Fibroblast of upper back skin (primary cell): ENCODE measurements at regions not wholly inside any gene's neighbourhood (a gene's known extent, or its start where the extent isn't known, plus 50 kb on each side); places are given as distances from the start of the nearest gene placed in this dataset.
A peak's percentile ranks its signal among the peaks of the same experiment; 100 is the strongest.
"Not testable (repeated sequence)": the region's sequence is repeated elsewhere in the genome, so short reads cannot be mapped to it uniquely, and the experiment has no call there.

ENCODE experiments used
- DNase-seq: peaks from one replicate; pipeline ENCODE4 v3.0.0-alpha.2; 2013

DNA sequence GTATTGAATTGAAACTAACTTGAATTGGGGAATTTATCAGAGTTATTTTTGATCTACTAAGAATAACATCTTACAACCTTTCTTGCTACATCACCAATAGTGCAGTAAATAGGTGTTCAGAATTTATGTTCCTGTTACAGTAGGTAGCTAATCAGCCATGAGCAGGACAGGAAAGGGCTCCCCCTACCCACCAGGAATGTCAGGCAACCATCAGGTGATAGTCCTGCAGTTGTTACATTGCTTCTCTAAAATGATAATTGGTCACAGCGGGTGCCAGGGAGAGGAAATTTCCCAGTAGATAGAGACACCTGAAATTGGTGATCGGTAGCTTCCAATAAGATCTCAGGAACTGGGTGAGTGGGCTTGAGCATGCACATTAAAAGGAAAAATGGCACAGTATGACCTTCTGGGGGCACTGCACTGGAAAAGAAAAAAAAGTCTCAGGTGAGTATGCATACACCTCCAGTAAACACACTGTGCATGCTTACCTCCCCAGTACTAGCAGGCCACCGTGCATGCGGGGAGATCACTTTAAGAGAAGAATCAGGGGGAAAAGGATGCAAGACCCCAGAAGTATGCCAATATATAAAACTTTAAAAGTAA lies 1092.0 kb upstream of the LRRTM1 start:
- no peak for DNase-seq

DNA sequence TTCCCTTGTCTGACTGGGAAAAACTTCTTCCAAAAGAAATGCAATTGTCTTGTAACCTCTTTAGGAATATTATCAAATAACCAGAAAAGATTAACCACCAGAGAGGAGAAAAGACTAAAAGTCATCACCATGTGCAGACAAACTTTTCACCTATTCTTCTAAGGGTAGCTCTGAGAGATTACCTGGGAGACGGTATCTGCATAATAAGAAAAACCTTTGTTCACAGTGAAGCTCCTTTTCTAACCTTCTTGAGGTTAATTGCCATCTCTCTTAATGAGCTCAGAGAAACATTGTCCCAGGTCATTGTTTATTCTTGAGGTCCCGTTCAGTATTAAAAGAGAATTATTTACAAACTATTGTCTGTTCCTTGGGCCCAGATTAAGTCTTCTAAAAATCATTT lies 1091.2 kb upstream of the LRRTM1 start:
- no peak for DNase-seq

DNA sequence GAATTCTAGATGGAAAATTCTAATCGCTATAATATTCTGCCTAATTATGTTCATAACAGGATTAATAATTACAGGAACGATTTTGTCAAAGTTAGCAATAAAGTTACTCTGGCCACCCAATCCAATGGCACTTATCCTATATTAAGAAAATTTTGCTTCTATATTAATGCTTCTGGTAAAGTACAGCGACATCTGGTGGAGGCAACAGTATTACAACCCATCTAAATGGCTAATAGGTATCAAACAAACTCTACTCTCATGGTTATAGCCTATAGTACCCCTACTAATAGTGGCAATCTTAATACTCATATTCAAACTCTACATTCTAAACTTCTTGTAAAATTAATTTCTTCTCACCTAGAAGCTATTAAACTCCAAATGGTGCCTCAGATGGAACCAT lies 1084.7 kb upstream of the LRRTM1 start:
- no peak for DNase-seq

DNA sequence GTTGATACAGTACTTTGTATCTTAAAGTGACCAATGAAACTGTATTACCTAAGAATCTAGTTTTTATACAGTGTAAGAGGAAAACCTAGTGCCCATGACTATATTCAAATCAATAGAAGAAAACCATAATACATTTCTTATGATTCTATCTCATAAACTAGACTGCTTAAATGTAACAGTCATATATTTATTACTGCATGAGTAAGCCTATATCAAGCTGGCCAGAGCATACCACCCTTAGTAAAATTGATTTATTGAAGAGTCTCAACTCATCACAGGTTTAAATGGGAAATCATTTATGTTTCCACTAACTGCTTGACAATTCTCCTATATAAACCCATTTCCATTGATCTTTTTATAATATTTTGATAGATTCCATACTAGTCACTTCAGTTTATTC lies 1059.2 kb upstream of the LRRTM1 start:
- DNase-seq: no peak

DNA sequence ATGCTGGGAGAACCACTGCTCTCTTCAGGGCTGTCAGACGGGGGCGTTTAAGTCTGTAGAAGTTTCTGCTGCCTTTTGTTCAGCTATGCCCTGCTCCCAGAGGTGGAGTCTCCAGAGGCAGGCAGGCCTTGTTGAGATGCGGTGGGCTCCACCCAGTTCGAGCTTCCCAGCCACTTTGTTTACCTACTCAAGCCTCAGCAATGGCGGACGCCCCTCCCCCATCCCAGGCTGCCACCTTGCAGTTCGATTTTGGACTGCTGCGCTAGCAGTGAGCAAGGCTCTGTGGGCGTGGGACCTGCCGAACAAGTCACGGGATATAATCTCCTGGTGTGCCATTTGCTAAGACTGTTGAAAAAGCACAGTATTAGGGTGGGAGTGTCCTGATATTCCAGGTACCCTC lies 1057.9 kb upstream of the LRRTM1 start:
- not testable (repeated sequence) for DNase-seq

DNA sequence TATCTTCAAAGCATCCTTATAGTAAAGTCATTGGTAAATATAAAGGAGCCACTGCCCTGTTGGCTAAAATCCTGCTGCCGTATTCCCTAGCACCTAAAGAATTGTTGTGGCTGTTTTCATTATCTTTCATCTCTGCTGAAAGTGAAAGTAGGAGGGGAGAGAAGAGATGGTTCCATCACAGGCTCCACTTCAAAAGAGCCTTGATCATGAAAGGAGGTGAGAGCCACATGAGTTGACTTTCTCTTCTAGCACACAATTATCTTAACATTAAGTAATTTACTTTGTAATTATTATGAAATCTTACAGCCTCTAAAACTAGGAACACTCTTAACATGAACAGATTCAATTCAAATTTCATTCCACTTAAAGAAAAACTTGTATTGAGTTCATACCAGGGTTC lies 1050.9 kb upstream of the LRRTM1 start:
- DNase-seq: no peak

DNA sequence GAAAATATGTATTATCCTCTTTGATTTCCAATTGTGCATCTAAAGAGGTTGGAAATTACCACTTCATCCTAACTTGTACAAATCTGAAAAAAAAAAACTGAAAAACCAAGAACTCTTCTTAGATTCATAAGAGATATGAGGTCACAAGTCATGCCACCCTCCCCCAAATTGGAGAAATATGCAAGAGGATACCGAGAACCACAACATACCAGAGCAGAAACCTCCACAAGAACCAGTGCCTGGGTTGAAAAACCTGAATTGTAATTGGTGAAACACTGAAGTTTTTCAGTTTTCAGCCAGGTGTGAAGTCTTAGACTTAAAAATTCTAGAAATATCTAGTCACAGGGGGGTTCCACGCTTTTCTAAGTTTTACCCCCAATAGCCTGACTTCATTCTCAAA lies 1029.5 kb upstream of the LRRTM1 start:
- DNase-seq: no peak

DNA sequence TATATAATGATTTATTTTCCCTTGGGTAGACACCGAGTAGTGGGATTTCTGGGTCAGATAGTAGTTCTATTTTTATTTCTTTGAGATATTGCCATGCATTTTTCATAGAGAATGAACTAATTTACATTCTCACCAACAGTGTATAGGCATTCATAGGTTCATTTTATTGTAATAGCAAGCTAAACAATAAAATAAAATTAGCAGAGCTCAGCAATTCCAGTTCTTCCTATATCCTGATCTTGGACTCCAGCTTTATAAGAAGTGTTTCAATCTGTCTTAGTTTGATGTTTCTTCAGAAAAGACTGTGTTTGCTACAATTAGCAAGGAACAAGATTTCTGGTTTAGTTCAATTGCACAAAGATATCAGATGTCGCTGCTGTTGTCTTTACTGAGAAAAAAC lies 1024.4 kb upstream of the LRRTM1 start:
- DNase-seq: no peak

DNA sequence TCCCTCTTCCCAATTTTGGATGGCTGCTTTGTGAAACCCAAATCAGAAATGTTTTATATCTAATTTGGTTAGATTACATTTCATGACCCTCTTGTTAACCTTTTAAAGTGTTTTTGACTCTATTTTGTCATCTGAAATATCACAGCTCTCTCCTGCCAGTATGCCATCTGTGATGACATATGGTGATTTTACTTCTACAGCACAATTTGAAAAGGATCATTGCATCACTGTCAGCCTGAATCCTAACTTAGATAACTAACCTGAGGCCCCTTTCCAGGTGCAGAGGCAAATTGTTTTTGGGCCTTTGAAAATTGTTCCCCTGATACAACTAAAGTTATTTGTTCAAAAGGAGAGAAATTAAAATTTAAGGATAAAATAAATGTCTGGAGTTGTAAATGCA lies 1023.4 kb upstream of the LRRTM1 start:
- no peak for DNase-seq

DNA sequence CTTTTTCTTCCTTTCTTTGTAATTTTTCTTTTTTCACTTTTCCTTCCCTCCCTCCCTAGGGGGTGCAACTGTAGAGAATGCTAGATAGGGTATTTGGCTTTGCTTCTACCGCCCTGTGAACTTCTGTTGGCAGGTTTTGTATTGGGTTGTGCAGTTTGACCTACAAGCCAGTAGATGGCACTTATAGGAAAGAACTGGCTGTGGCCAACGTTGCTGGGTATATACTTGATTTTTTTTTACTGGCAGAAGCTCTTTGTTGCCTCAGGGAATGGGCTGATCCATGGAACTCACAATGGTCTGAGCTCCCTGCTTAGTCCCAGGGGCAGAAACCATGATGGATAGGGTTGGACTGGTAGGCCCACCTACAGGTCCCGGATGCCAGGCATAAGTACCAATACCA lies 1019.5 kb upstream of the LRRTM1 start:
- DNase-seq: peak; percentile 3

DNA sequence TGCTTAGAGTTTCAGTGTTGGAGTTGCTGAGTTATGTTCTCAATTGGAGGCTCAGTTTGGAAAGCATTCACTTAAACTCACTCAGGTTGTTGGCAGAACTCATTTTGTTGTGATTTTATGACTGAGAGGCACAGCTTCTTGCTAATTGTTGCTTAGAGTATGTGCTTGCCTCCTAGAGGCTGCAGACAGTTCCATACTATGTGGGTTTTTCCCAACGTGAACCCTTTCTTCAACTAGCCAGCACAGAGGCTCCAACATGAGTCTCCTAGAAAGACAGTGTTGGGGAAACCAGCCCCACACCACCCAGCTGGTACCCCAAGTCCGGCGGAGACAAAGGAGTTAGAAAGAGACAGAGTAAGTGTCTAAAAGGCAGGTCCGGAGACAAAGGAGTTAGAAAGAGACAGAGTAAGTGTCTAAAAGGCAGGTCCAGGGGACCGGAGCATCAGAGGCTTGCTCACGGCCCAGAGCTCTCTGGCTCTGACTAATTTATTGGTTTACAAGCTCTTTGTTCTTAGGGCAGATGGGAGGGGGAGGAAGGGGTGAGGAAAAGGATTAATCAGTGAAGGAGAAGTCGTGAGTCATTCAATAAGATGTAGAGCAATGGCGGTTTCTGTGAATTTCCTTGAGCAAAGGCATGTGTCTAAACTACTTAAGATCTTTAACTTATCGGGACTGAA lies 999.7 kb upstream of the LRRTM1 start:
- peak; percentile 2 for DNase-seq

DNA sequence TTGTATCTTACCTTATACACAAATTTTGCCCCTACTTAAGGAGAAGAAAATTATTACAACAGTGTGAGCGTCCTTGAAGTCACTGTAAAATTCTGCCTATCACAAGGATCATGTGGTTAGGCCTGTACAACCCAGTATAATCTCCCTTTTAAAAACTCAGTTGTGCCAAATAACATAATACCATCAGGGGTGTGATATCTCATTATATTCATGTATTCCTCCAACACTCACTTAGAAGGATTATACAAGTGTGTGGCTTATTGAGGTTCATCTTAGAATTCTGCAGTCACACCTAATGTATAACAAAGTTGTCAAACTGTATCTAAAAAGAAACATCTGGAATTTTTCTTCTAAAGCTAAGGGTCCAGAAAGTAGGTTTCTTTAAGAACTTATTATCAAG lies 998.8 kb upstream of the LRRTM1 start:
- no peak for DNase-seq

DNA sequence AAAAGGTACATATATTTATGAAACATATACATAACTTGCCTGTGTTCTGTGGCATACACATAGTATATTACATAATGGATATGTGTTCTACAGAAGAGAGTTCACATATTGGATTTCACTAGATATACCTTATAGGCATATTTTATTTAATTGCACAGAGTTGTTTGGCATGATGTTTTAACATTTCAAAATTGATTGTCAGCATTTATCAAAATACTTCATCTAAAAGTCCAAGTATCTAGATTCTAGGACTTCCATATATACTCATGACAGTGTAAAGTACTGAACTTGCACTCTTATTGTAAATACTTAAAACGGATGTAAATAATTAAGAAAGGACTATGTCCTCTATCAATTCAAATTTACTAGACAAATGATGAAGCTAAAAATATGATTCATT lies 995.3 kb upstream of the LRRTM1 start:
- DNase-seq: no peak

DNA sequence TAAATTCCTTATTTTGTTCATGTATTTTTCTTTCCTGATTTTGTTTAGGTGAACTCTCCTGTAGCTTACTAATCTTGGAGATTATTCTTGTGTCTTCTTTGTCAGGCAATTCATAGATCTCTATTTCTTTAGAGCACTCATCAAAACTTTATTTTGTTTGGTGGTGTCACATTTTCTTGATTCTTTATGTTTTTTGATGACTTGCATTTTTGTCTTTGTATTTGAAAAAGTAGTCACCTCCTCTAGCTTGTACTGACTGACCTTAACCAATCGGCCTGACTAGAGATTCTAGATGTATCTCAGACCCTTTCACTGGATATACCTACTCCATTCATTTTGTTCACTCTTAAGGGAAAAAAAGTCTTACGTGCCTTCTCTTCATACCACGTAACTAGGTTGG lies 986.3 kb upstream of the LRRTM1 start:
- no peak for DNase-seq

DNA sequence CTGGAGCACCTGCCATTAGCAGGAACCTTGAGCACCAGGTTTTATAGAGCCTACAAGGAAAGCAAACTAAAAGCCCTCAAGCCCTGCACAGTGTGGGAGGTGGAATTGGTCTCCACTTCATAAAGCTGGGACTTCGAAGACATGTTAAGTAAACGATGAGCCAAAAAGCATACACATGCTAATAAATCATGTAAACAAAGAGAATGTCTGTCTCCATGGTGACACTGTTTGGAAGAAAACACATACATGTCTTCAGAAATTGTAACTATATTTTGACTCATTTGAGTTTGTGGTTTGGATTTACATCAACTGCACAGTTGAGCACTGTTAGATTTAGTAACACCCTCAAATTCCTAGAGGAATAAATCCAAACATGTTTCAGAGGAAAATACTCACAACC lies 978.5 kb upstream of the LRRTM1 start:
- DNase-seq: no peak

DNA sequence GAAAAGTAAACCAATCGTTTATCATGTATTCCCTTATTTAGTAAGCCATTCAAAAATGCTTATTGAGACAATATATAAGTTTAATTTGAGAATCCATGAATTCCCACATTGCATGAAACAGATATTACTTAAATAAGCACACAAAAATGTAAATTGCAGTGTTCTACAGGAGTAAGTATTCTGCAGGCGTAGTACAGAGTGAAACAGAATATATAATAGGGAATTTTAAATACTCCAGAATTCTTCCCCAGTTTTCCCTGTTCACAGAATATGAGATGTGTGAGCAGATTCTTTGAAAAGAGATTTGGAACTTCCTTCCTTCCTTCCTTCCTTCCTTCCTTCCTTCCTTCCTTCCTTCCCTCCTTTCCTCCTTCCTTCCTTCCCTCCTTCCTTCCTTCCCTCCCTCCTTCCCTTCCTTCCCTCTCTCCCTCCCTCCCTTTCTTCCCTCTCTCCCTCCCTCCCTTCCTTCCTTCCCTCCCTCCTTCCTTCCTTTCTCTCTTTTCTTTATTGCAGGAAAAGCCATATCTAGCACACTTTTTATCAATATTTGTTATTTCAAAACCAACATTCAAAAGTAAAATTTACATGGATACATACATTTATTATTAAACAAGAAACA lies 977.7 kb upstream of the LRRTM1 start:
- DNase-seq: no peak

DNA sequence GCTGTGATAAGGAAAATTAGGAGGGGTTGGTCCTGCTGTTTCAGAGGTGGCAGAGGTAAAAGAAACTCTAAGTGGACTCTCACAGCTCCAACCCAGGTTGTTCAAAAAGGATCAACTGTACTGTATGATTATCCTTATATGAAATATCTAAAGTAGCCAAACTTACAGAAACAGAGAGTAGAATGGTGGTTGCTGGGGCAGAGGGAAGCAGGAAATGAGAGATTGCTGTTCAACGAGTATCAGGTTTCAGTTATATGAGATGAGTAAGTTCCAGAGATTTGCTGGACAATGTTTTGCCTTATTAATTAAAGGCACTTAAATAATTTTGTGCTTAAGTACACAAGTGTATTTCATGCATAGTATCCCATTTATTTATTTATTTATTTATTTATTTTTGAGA lies 972.0 kb upstream of the LRRTM1 start:
- no peak for DNase-seq

DNA sequence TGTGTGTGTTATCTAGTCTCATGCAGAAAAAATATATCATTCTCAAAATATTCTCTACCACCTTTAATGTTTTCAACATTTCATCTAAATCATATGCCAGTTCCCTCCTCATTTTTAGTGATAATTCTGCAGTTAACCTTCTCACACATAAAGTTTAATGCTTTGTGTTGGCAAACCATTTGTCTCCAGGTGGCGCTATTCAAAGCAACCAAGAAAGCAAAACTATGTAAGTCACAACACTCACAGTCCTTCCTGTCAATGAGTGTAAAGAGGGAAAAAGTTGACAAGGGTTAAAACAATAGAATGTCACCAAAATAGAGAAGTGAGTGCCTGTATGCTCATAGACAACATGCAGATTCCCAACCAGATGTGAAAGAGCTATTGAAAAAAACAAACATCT lies 961.6 kb upstream of the LRRTM1 start:
- no peak for DNase-seq

DNA sequence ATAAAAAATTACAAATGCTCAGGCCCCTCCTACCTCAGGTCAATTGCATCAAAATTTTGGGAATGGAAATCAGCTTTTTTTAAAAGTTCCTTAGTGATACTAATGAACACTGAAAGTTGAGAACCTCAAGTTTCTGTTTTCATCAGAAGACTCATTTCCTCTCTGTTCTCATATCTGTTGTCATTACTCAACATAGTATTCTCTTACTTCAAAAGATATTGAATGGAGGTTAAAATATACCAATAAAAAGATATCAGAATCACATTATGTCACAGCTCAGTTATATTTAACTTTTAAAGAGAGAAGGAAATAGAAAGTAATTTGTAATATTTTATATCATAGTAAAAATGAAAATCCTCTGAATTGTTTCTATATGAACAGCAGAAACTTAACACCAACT lies 959.4 kb upstream of the LRRTM1 start:
- no peak for DNase-seq

DNA sequence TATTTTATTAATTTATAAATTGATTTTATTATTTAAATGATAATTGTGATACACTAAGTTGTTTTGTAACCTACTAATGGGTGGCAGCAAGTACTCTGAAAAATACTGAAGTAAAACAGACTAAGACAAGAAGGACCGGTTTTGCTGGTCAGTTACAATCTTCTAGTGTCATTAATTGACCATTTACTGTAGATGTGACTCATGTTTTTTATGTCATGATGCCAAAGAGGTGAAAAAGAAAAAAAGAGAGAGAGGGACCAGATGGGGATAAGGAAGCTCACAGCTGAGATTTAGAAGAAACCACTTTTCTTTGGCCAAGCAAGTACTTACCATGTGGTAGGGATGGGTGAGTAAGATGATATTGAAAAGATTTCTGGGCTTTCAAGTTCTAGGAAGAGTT lies 955.8 kb upstream of the LRRTM1 start:
- no peak for DNase-seq

DNA sequence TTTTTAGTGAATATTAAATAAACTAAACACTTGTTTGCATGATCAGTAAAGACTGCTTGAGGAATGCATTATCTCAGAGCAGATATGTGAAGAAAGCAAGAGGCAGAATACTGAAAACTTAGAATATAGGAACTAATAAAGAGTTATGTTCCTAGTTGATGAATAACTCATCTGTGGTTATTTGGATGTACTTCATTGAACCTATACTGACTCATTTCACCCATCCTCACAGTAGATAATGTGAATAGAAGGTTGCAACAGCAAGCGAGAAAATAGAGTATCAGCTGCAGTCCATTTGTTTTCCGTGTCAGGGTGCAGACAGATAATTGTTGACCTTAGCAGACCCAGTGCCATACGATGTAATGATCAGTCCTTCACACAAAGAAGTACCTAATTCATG lies 945.7 kb upstream of the LRRTM1 start:
- no peak for DNase-seq

DNA sequence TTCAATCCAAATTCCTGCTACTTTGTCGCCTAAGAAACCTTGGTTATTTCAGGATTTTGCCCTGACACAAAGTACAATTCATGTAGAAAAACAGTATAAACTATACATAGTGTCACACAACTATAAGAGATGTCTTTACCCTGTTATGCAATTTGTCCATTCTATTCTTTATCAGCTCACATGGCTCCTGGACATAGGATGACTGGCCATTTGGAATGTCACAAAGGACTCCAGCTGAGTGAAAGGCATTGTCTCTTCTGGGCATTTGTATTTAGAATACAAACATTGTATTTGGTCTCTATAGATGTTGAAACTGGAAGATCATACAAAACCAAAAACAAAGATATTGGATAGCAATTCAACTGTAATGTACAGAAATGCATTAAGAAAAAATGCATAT lies 944.6 kb upstream of the LRRTM1 start:
- DNase-seq: no peak

DNA sequence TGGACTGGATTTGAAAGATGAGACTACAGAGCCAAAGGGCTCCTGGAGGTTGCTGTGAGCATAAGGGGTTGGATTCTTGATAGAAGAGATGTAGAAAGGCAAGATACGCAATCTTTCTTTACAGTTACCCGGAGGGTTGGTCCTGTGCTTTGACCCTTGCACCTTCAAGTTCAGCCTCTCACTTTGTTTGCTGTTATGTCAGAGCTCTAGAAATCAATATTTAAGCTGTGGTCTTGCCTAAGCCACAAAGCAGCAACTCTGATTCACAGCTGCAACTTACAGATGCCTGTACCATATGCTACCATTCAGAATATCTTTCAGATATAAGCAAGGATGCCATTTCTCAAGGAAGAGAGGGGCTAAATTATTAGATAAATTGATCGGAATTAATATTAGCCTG lies 943.1 kb upstream of the LRRTM1 start:
- no peak for DNase-seq

DNA sequence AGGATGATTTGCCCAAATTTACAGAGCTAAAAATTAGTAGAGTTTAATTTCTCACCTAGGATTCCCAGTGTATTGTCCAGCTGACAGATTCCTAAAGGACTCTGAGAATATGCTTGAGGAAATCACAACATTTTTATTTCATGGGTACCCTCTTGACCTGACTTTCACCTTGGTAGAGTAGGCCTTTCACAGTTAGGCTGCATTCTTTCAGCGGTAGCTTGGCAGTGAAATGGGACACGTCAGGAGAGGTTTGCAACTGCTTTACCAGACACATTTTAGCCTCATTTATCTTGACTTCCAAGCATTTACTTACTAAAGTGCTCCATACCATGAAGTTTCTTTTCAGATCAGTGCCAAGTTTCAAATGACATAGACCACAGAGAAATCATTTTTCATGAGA lies 937.9 kb upstream of the LRRTM1 start:
- no peak for DNase-seq

DNA sequence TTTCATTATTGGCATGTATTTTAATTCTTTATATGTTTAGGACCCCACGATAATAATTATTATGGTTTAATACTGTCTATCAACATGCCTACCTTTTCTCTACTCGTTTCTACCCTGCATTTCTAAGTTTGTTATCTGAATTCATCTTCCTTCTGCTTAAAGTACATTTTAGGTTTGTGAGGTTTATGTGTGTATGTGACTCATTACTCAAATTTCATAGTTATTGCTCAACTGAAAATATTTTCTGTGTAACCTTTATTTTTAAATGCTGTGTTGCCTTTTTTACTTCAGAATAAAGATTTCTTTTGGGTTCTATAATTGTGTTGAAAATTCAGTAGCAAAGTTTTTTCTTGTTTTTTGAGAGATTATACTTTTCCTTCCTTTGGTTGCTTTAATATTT lies 933.9 kb upstream of the LRRTM1 start:
- no peak for DNase-seq
